Naive thymus-derived CD4-positive, alpha-beta T cell (primary cell): ENCODE measurements at regions not wholly inside any gene's neighbourhood (a gene's known extent, or its start where the extent isn't known, plus 50 kb on each side); places are given as distances from the start of the nearest gene placed in this dataset.

Experiments used
- ATAC-seq: fragments of 150-1000 bp; cut with Tn5 transposase; 2 replicates; pipeline ENCODE4 v1.10.0; 2021; ENCODE audit warnings: mild to moderate bottlenecking, moderate library complexity
- CTCF ChIA-PET: fragments of 350-600 bp; sonication (Branson Sonifier 250); formaldehyde crosslinking; loops from one replicate; lab custom pipeline; 2021; ENCODE audit warnings: antibody characterized with exemption; lab: Charles Lee
- POLR2A ChIA-PET: fragments of 350-600 bp; sonication (Branson Sonifier 250); formaldehyde crosslinking; loops from one replicate; lab custom pipeline; 2021; ENCODE audit warnings: antibody characterized with exemption, inconsistent platforms; lab: Charles Lee
- DNase-seq, 9 donors: peaks; one replicate each; pipeline versions ENCODE4 v3.0.0 to v3.0.0-alpha.2; 2020 to 2022; ENCODE audit warnings: mixed read lengths in 1 of 9
- H3K27ac ChIP-seq: one replicate; pipeline ENCODE4 v1.7.0; 2013; ENCODE audit warnings: mild to moderate bottlenecking, low read depth, low read length, moderate library complexity
- H3K27me3 ChIP-seq, 2 donors: one replicate each; pipeline ENCODE4 v1.7.0; 2013; ENCODE audit warnings: low read length in 2 of 2, mild to moderate bottlenecking in 2 of 2, moderate library complexity in 2 of 2; ENCODE audit not compliant: control insufficient read depth in 2 of 2, insufficient read depth in 2 of 2
- H3K36me3 ChIP-seq, 3 experiments: 1 replicate in 2 of 3; 2 replicates in 1 of 3; pipeline ENCODE4 v1.7.0; 2013; ENCODE audit warnings: low read length in 3 of 3, mild to moderate bottlenecking in 3 of 3, moderate library complexity in 1 of 3; ENCODE audit not compliant: insufficient read depth in 3 of 3, control insufficient read depth in 2 of 3
- H3K4me1 ChIP-seq, 2 donors: one replicate each; pipeline ENCODE4 v1.7.0; 2013; ENCODE audit warnings: low read length in 2 of 2, mild to moderate bottlenecking in 2 of 2, moderate library complexity in 1 of 2; ENCODE audit not compliant: control insufficient read depth in 2 of 2, insufficient read depth in 2 of 2
- H3K4me3 ChIP-seq: 2 replicates; pipeline ENCODE4 v1.7.0; 2013; ENCODE audit warnings: mild to moderate bottlenecking, low read length
- H3K9me3 ChIP-seq, 3 experiments: 1 replicate in 2 of 3; 2 replicates in 1 of 3; pipeline ENCODE4 v1.7.0; 2013; ENCODE audit warnings: low read length in 3 of 3; ENCODE audit not compliant: control insufficient read depth in 2 of 3
- H3K27ac Mint-ChIP-seq, 9 donors: one replicate each; pipeline ENCODE4 v1.8.0; 2020 to 2022; ENCODE audit warnings: mixed read lengths in 9 of 9, mild to moderate bottlenecking in 8 of 9, moderate library complexity in 5 of 9, inconsistent platforms in 2 of 9
- H3K27me3 Mint-ChIP-seq, 5 donors: one replicate each; pipeline ENCODE4 v1.8.0; 2021 to 2022; ENCODE audit warnings: mixed read lengths in 5 of 5, mild to moderate bottlenecking in 1 of 5
- H3K36me3 Mint-ChIP-seq, 5 donors: one replicate each; pipeline ENCODE4 v1.8.0; 2020 to 2022; ENCODE audit warnings: mixed read lengths in 5 of 5, mild to moderate bottlenecking in 3 of 5, inconsistent platforms in 1 of 5
- H3K4me1 Mint-ChIP-seq, 7 donors: one replicate each; pipeline ENCODE4 v1.8.0; 2020 to 2022; ENCODE audit warnings: mixed read lengths in 7 of 7, mild to moderate bottlenecking in 3 of 7, inconsistent platforms in 1 of 7
- H3K4me3 Mint-ChIP-seq, 10 donors: one replicate each; pipeline ENCODE4 v1.8.0; 2020 to 2022; ENCODE audit warnings: mild to moderate bottlenecking in 10 of 10, mixed read lengths in 10 of 10, moderate library complexity in 6 of 10, inconsistent platforms in 2 of 10
- H3K9me3 Mint-ChIP-seq, 11 donors: one replicate each; pipeline ENCODE4 v1.8.0; 2020 to 2022; ENCODE audit warnings: mixed read lengths in 11 of 11, mild to moderate bottlenecking in 4 of 11, inconsistent platforms in 1 of 11, moderate library complexity in 1 of 11
- intact Hi-C, 2 donors: fragments of 100-400 bp; cut with micrococcal nuclease; formaldehyde crosslinking; loops; one replicate each; pipeline ENCODE4 v1.15.1; 2023

DNA sequence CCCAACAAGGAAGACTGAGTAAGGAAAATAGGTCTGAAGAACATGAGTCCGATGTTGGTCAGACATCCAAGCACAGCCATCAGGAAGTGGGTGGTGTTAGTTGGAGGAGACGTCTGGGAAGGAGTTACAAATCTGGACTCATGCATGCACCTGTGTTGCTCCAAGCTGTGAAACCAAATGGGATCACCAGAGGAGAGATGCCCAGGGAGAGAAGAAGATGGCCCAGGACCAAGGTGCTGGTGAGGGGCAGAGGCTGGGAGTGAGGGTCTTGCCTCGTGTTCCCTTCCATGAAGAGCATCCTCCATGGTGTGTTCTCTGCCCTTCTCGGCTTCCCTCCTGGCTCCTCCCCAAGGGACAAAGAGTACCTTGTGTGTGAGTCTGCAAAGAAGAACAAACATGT is 405.6 kb downstream of the NPHP4 start:
- intact Hi-C loops = no loop called here
- ChIA-PET POLR2A (no interaction called here), CTCF (no interaction called here)
- H3K9me3 Mint-ChIP-seq = peaks cover 0 to 37% (median 8%) of the 10 kb centered on the region in 11 donors
- peaks cover 0 to 39% (median 35%) of the 10 kb centered on the region in 5 donors for H3K27me3 Mint-ChIP-seq
- H3K36me3 ChIP-seq = no peaks in the 10 kb centered on the region
- no peaks in the 10 kb centered on the region for H3K4me1 ChIP-seq
- peaks cover 0 to 6% (median 0%) of the 10 kb centered on the region in 5 donors for H3K36me3 Mint-ChIP-seq
- no peak overlapping the region for H3K4me3 ChIP-seq
- H3K9me3 ChIP-seq = no peaks in the 10 kb centered on the region
- H3K27ac Mint-ChIP-seq = no peak overlapping the region
- H3K27me3 ChIP-seq = no peaks in the 10 kb centered on the region
- H3K4me3 Mint-ChIP-seq = no peak overlapping the region
- peaks cover 0 to 6% (median 0%) of the 10 kb centered on the region in 7 donors for H3K4me1 Mint-ChIP-seq
- H3K27ac ChIP-seq = no peak overlapping the region
- DNase-seq = peak in 1 of 9 donors; percentile 12
- ATAC-seq = no peak

DNA sequence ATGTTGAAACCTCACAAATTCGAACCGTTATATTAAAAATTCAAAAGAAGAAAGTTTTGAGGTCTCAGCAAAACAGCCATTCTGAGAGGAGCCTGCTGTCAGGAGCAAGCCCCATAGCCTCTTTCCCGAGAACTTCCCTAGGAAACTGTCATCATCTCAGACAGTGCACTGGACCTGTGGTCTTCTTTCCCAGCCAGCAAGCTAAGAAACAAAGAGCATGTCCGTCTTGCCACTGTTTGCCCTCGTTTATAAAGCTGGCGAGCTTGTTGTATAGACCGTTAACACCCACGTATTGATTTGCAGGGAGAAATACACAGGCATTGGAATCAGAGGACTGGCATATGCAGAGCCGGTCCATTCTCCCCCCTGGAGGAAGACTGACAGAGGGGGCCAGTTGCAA is 407.0 kb downstream of the NPHP4 start:
- Mint-ChIP-seq H3K4me3 (no peak overlapping the region), H3K9me3 (peaks cover 0 to 23% (median 4%) of the 10 kb centered on the region in 11 donors), H3K27ac (no peak overlapping the region), H3K27me3 (peaks cover 0 to 53% (median 42%) of the 10 kb centered on the region in 5 donors), H3K36me3 (peaks cover 0 to 6% (median 0%) of the 10 kb centered on the region in 5 donors), H3K4me1 (peaks cover 0 to 6% (median 0%) of the 10 kb centered on the region in 7 donors)
- no peaks in the 10 kb centered on the region for H3K4me1 ChIP-seq
- ATAC-seq = no peak
- CTCF ChIA-PET = no interaction called here
- no peaks in the 10 kb centered on the region for H3K36me3 ChIP-seq
- intact Hi-C loops = no loop called here
- H3K27me3 ChIP-seq = no peaks in the 10 kb centered on the region
- H3K4me3 ChIP-seq = no peak overlapping the region
- POLR2A ChIA-PET = no interaction called here
- DNase-seq = no peak
- H3K9me3 ChIP-seq = no peaks in the 10 kb centered on the region
- H3K27ac ChIP-seq = no peak overlapping the region

DNA sequence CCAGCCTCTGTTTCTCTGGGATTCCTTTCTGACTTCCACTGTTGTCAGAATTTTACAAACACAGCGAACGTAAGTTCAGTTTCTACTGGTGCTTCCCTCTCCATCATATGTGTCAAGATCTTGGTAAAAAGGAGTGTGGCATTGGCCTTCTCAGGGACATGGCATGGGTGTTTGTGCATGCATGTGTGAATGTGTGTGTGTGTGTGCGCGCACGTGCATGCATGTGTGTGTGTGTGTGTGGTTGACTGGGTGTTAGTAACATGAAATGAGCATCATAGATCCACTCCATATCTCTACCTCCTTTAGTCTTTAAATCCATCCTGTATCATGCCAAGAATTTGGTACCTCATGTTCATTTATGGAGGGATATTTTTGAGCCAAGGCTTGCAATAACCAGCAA is 411.3 kb downstream of the NPHP4 start:
- peaks cover 0 to 4% (median under 1%) of the 10 kb centered on the region in 11 donors for H3K9me3 Mint-ChIP-seq
- H3K27ac ChIP-seq = no peak overlapping the region
- ATAC-seq (no peak), DNase-seq (no peak)
- ChIA-PET CTCF (no interaction called here), POLR2A (no interaction called here)
- intact Hi-C loops = no loop called here
- H3K27me3 Mint-ChIP-seq = peaks cover 0 to 59% (median 41%) of the 10 kb centered on the region in 5 donors
- H3K4me3 ChIP-seq = no peak overlapping the region
- no peaks in the 10 kb centered on the region for H3K27me3 ChIP-seq
- no peaks in the 10 kb centered on the region for H3K36me3 ChIP-seq
- peaks cover 0 to 3% (median 0%) of the 10 kb centered on the region in 7 donors for H3K4me1 Mint-ChIP-seq
- no peaks in the 10 kb centered on the region for H3K9me3 ChIP-seq
- H3K4me3 Mint-ChIP-seq = no peak overlapping the region
- H3K27ac Mint-ChIP-seq = no peak overlapping the region
- H3K4me1 ChIP-seq = no peaks in the 10 kb centered on the region
- peaks cover 0 to 3% (median 0%) of the 10 kb centered on the region in 5 donors for H3K36me3 Mint-ChIP-seq

DNA sequence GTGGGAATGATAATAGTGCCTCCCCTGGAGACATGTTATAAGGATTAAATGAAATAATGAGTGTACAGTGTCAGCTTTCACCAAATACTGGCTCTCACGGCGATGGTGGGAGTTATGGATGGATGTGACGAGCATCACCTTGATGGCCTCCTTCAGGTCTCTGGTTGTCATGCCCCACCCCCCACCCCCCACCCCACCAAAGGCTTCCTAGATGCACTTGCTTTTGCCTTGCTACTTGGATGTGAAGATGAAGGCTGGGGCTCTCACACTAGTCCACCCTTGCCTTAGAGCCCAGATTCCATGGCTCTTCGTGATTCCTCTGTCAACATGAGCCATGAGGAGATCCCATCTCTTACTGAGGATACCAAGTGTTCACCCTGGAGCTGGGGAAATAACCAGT is 412.3 kb downstream of the NPHP4 start:
- no peaks in the 10 kb centered on the region for H3K27me3 ChIP-seq
- H3K9me3 ChIP-seq = no peaks in the 10 kb centered on the region
- CTCF ChIA-PET = no interaction called here
- intact Hi-C loops = no loop called here
- peaks cover 0 to 3% (median 0%) of the 10 kb centered on the region in 7 donors for H3K4me1 Mint-ChIP-seq
- H3K27ac ChIP-seq = no peak overlapping the region
- no peak for ATAC-seq
- no peaks in the 10 kb centered on the region for H3K4me1 ChIP-seq
- no peak for DNase-seq
- no peak overlapping the region for H3K27ac Mint-ChIP-seq
- no peak overlapping the region for H3K4me3 ChIP-seq
- peaks cover 0 to 2% (median 0%) of the 10 kb centered on the region in 11 donors for H3K9me3 Mint-ChIP-seq
- H3K36me3 Mint-ChIP-seq = no peaks in the 10 kb centered on the region
- H3K4me3 Mint-ChIP-seq = no peak overlapping the region
- POLR2A ChIA-PET = no interaction called here
- H3K27me3 Mint-ChIP-seq = peaks cover 0 to 58% (median 39%) of the 10 kb centered on the region in 5 donors
- H3K36me3 ChIP-seq = no peaks in the 10 kb centered on the region

DNA sequence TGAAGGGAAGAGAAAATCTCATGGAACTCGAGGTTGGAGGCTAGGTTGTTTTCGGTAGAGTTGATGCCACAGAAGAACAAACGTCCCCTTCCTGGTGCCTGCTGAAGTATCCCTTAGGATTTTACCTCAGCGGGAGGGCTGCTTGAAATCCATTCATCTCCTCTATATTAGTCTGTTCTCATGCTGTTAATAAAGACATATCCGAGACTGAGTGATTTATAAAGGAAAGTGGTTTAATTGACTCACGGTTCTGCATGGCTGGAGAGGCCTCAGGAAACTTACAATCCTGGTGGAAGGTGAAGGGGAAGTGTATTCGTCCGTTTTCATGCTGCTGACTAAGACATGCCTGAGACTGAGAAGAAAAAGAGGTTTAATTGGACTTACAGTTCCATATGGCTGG is 413.5 kb downstream of the NPHP4 start:
- no peak for ATAC-seq
- Mint-ChIP-seq H3K36me3 (no peaks in the 10 kb centered on the region), H3K27ac (no peak overlapping the region), H3K27me3 (peaks cover 0 to 63% (median 35%) of the 10 kb centered on the region in 5 donors), H3K9me3 (peaks cover 0 to 2% (median 0%) of the 10 kb centered on the region in 11 donors), H3K4me3 (no peak overlapping the region), H3K4me1 (peaks cover 0 to 6% (median 0%) of the 10 kb centered on the region in 7 donors)
- no peaks in the 10 kb centered on the region for H3K9me3 ChIP-seq
- H3K4me3 ChIP-seq = no peak overlapping the region
- POLR2A ChIA-PET = no interaction called here
- no peaks in the 10 kb centered on the region for H3K27me3 ChIP-seq
- CTCF ChIA-PET = no interaction called here
- no peak for DNase-seq
- no peaks in the 10 kb centered on the region for H3K4me1 ChIP-seq
- intact Hi-C loops = no loop called here
- no peak overlapping the region for H3K27ac ChIP-seq
- H3K36me3 ChIP-seq = no peaks in the 10 kb centered on the region

DNA sequence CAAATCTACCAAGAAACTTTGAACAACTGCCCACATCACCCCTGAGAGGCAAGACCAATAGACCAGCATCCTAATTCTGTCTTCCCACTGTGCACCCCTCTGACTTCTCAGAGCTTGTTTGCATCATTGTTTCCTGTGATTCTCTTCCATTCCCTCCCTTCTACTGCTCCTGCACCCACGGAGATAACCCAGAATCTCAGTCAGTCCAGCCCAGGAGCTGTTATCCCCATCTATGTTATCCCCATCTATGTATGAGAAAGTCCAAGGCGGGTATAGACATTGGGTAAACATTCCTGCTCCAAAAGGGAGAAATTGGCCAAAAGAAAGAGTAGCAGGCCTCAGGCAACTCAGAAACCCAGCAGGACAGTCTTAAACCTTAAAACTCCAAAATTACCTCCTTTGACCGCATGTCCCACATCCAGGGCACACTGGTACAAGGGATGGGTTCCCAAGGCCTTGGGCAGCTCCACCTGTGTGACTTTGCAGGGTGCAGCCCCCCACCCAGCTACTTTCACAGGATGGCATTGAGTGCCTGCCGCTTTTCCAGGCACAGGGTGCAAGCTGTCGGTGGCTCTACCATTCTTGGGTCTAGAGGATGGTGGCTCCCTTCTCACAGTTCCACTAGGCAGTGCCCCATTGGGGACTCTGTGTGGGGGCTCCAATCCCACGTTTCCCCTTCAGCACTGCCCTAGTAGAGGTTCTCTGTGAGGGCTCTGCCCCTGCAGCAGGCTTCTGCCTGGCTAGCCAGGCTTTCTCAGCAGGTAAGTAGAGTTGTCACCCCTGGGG is 414.8 kb downstream of the NPHP4 start:
- no peak overlapping the region for H3K4me3 Mint-ChIP-seq
- no peaks in the 10 kb centered on the region for H3K9me3 ChIP-seq
- no peak overlapping the region for H3K4me3 ChIP-seq
- no peak for DNase-seq
- peaks cover 0 to 6% (median 0%) of the 10 kb centered on the region in 7 donors for H3K4me1 Mint-ChIP-seq
- no peaks in the 10 kb centered on the region for H3K36me3 Mint-ChIP-seq
- H3K36me3 ChIP-seq = no peaks in the 10 kb centered on the region
- peaks cover 0 to 2% (median 0%) of the 10 kb centered on the region in 11 donors for H3K9me3 Mint-ChIP-seq
- no peak overlapping the region for H3K27ac Mint-ChIP-seq
- intact Hi-C loops = no loop called here
- ATAC-seq = no peak
- peaks cover 0 to 57% (median 27%) of the 10 kb centered on the region in 5 donors for H3K27me3 Mint-ChIP-seq
- CTCF ChIA-PET = interaction anchor here (0.6 kb wide), 1 partner anchor 27 kb away, joined by 3 read pairs; no protein-coding TSS in a partner anchor
- H3K27me3 ChIP-seq = no peaks in the 10 kb centered on the region
- POLR2A ChIA-PET = no interaction called here
- no peak overlapping the region for H3K27ac ChIP-seq
- H3K4me1 ChIP-seq = no peaks in the 10 kb centered on the region
